GM18499 (cell line): ENCODE measurements at regions not wholly inside any gene's neighbourhood (a gene's known extent, or its start where the extent isn't known, plus 50 kb on each side); places are given as distances from the start of the nearest gene placed in this dataset.
"Not testable (repeated sequence)": the region's sequence is repeated elsewhere in the genome, so short reads cannot be mapped to it uniquely, and the experiment has no call there.

Source experiments
- ATAC-seq: cut with Tn5 transposase; IDR thresholded peaks from one replicate; pipeline ENCODE4 v1.9.1; 2021; ENCODE audit warnings: moderate number of reproducible peaks; ENCODE audit not compliant: insufficient read depth, unreplicated experiment

GRCh38 chr2:182477774-182478173 is 50.9 kb upstream of the PDE1A start:
- no peak for ATAC-seq

GRCh38 chr2:182481676-182482075 is 54.8 kb upstream of the PDE1A start:
- no peak for ATAC-seq

GRCh38 chr2:182482511-182482910 is 55.7 kb upstream of the PDE1A start:
- no peak for ATAC-seq

GRCh38 chr2:182496596-182496995 is 69.8 kb upstream of the PDE1A start:
- no peak for ATAC-seq

GRCh38 chr2:182499706-182500470 is 73.1 kb upstream of the PDE1A start:
- ATAC-seq, result no peak

GRCh38 chr2:182503886-182504285 is 77.0 kb upstream of the PDE1A start:
- ATAC-seq, result no peak

- no peak for ATAC-seq
Measured at GRCh38 chr2:182504903-182505302, 78.1 kb upstream of the PDE1A start.

GRCh38 chr2:182506606-182507005 is 79.8 kb upstream of the PDE1A start:
- no peak for ATAC-seq

GRCh38 chr2:182508583-182508982 is 81.7 kb upstream of the PDE1A start:
- ATAC-seq, result not testable (repeated sequence)

GRCh38 chr2:182509216-182509615 is 82.4 kb upstream of the PDE1A start:
- ATAC-seq, result no peak

- ATAC-seq, result no peak
Measured at GRCh38 chr2:182521453-182522404, 94.9 kb upstream of the PDE1A start.

- no peak for ATAC-seq
Measured at GRCh38 chr2:182522405-182522896, 95.6 kb upstream of the PDE1A start.

GRCh38 chr2:182522972-182523473 is 96.2 kb upstream of the PDE1A start:
- no peak for ATAC-seq

GRCh38 chr2:182530636-182531035 is 103.8 kb upstream of the PDE1A start:
- no peak for ATAC-seq

GRCh38 chr2:182540252-182540651 is 113.4 kb upstream of the PDE1A start:
- no peak for ATAC-seq

GRCh38 chr2:182541268-182541667 is 114.4 kb upstream of the PDE1A start:
- peak; percentile 84 for ATAC-seq

- no peak for ATAC-seq
Measured at GRCh38 chr2:182542501-182543258, 115.8 kb upstream of the PDE1A start.

GRCh38 chr2:182543741-182544525 is 117.1 kb upstream of the PDE1A start:
- no peak for ATAC-seq

GRCh38 chr2:182545420-182546167 is 118.8 kb upstream of the PDE1A start:
- peak; percentile 47 for ATAC-seq
